ENCODE measurements at regions not wholly inside any gene's neighbourhood (a gene's known extent, or its start where the extent isn't known, plus 50 kb on each side); places are given as distances from the start of the nearest gene placed in this dataset.

DNA sequence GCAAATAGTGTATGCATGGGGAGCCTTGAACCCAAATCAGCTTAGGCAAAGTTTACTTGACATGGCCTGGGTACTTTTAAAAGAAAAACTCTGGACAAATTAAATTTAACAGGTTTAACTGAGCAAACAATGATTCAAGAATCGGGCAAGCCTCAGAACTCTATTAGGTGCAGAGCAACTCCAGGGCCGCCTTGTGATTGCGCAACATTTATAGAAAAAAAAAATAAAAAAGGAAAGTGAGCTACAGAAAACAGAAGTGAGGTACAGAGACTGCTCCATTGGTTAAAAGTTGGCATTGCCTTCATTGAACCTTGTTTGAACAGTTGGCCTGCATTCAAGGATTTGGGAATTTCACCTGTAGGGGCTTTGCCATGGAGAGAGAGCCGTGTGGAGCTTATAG is 421.0 kb upstream of the TSHZ3 start:
- H3K4me1 Mint-ChIP-seq, result no peaks in the 10 kb centered on the region
- no peak overlapping the region for H3K27ac Mint-ChIP-seq
- H3K4me3 Mint-ChIP-seq, result no peak overlapping the region
- DNase-seq, result no peak
- H3K9me3 Mint-ChIP-seq, result no peaks in the 10 kb centered on the region
- no peaks in the 10 kb centered on the region for H3K36me3 Mint-ChIP-seq
- peaks cover 9% of the 10 kb centered on the region for H3K27me3 Mint-ChIP-seq

DNA sequence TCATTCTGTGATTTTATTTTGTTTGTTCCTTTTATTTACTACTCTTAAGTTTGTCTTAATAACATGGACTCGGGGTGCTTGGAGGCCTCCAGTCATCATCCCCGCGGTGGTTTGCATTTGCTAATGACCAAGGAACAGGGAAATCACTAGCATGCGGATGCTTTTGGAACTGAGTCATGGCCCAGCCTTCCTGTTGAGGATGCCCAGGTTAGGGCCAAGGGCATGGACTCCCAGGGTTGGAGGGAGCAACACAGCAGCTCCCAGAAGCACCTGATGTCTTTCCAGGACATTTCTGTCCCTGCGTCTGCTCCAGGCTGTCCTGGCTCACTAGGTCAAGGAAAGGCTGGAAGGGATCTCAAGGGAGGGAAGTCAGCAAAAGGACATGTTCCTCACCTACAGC is 423.7 kb upstream of the TSHZ3 start:
- Mint-ChIP-seq H3K36me3 (no peaks in the 10 kb centered on the region), H3K4me1 (no peaks in the 10 kb centered on the region), H3K27ac (no peak overlapping the region), H3K9me3 (no peaks in the 10 kb centered on the region), H3K27me3 (peaks cover 3% of the 10 kb centered on the region), H3K4me3 (no peak overlapping the region)
- DNase-seq, result no peak

DNA sequence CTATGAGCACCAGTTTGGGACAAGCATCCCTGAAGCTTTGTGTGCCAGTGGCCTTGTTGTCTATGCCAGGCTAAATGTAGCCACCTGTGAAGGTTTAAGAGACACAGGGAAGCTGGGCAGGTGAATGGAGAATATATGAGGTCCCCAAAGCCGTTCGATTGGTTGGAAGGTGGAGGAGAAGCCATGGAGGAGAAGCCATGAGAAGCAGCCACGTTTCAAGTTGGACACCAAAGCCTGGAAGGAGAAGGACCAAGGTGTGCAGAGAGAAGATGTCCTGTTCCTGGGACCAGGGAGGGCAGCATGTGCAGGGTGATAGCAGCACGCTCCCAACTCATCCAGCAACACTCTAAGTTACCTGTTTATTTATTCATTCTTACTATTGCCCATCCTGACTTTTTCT is 432.3 kb upstream of the TSHZ3 start:
- Mint-ChIP-seq H3K9me3 (no peaks in the 10 kb centered on the region), H3K4me1 (no peaks in the 10 kb centered on the region), H3K27me3 (no peaks in the 10 kb centered on the region), H3K4me3 (no peak overlapping the region), H3K27ac (no peak overlapping the region), H3K36me3 (no peaks in the 10 kb centered on the region)
- DNase-seq, result no peak

DNA sequence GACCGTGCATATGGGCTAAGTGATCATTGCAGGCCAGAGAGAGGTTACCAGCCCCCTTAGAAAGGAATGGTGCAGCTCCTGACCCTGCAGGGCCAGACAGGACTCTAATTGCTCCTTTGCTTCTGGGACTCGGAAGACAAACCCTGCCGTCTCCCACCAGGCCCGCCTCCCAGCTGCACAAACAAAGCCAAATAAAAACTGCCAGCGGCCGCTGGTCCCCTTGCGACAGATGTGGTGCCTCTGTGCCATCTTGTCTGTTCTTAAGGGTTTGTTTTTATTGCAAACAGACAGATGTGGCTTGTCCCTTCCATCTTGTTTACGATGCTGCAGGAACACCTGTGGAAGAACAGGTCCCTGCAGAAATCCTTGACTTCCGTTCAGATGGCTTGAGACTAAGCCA is 434.4 kb upstream of the TSHZ3 start:
- no peaks in the 10 kb centered on the region for H3K4me1 Mint-ChIP-seq

DNA sequence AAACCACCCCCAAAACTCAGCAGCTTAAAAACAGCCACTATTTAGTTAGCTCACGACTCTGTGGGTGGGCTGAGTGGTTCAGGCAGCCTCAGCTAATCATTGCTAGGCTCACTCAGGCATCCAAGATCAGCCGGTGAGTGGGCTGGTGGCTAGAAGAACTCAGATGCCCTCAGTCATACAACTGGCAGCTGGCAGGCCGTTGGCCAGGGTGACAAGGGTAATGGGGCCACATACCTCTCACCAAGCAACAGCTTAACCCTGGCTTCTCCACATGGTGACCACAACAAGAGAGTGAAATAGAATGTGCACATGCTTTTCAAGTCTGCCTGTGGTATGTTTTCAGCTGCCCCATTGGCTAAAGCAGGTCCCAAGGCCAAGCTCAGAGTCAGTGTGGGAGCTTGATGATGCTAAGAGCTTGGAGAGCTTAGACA is 435.4 kb upstream of the TSHZ3 start:
- Mint-ChIP-seq H3K36me3 (no peaks in the 10 kb centered on the region), H3K27ac (no peak overlapping the region), H3K27me3 (peaks cover 8% of the 10 kb centered on the region), H3K4me1 (no peaks in the 10 kb centered on the region), H3K4me3 (no peak overlapping the region), H3K9me3 (peaks cover 2% of the 10 kb centered on the region)
- no peak for DNase-seq

More for the DNA sequence above, 434.4 kb upstream of the TSHZ3 start:
- peaks cover 4% of the 10 kb centered on the region for H3K27me3 Mint-ChIP-seq
- H3K27ac Mint-ChIP-seq, result no peak overlapping the region
- H3K9me3 Mint-ChIP-seq, result no peaks in the 10 kb centered on the region
- H3K36me3 Mint-ChIP-seq, result no peaks in the 10 kb centered on the region
- no peak overlapping the region for H3K4me3 Mint-ChIP-seq
- no peak for DNase-seq

DNA sequence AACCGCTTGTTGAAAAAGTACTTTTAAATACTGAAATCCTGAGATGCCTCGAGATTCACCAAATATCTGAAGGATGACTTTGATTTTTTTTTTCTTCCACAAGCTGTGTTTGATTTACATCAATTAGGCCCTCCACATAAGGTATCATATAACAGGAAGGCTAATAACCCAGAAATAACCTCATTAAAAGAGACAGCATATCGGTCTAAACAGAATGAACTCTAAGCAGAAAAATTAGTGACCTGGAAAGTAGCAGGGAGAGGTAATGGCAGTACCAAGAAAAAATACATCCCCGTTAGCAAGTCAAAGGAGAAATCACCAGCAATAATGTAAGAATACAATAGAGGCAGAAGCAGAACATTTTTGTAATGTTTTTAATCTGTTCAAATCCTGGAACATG is 452.4 kb upstream of the TSHZ3 start:
- no peak for DNase-seq
- no peaks in the 10 kb centered on the region for H3K36me3 Mint-ChIP-seq
- peaks cover 5% of the 10 kb centered on the region for H3K9me3 Mint-ChIP-seq
- peaks cover 9% of the 10 kb centered on the region for H3K27me3 Mint-ChIP-seq
- no peak overlapping the region for H3K27ac Mint-ChIP-seq
- H3K4me3 Mint-ChIP-seq, result no peak overlapping the region
- no peaks in the 10 kb centered on the region for H3K4me1 Mint-ChIP-seq

DNA sequence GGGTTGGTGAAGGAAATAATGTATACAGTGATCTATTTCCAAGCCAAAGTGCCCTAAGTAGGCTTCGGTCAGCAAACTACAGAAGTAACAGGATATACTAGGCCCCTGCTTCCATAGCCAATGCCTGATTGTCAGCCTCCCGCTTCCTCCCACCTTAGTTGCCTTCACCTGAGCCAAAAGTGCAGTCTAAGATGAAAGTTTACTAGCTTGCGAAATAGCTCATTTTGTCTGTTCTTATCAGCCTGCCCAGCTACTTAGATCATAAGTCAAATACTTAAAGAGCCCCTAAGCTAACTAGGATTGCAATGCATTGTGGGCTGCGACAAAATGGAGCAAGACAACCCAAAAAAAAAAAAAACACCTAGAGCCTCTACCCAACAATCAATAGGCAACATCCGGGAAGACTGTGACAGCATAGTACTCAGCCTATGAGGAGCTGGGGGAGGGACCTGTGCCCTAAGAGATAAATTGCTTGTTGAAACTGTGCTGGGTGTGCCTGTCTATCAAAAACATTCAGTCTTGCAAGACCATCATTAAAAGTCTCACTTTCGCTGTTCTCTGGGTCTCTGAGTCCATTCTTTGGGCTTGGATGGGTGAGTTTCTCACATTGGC is 454.7 kb upstream of the TSHZ3 start:
- no peaks in the 10 kb centered on the region for H3K36me3 Mint-ChIP-seq
- no peak for DNase-seq
- H3K27me3 Mint-ChIP-seq, result peaks cover 5% of the 10 kb centered on the region
- H3K4me1 Mint-ChIP-seq, result no peaks in the 10 kb centered on the region
- H3K27ac Mint-ChIP-seq, result no peak overlapping the region
- H3K4me3 Mint-ChIP-seq, result no peak overlapping the region
- no peaks in the 10 kb centered on the region for H3K9me3 Mint-ChIP-seq

DNA sequence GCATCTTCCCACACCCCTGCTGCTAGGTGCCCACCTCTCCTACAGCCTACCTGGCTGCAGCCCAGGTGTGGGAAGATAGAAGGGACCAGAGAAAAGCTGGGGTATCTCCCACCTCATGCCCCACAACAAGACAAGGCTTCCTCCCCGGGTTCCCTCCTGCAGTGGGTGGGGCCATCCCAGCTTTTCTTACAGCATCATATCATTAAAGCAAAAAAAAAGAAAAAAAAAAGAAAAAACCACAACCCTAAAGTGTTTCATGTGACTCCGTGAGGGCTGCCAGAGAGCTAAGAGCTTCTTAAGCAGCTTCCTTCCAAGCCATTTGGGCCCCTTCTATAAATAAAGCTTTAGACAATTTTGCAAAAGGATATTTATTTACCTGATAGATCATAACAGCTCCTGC is 455.4 kb upstream of the TSHZ3 start:
- Mint-ChIP-seq H3K27ac (no peak overlapping the region), H3K9me3 (no peaks in the 10 kb centered on the region), H3K36me3 (no peaks in the 10 kb centered on the region), H3K4me3 (no peak overlapping the region), H3K27me3 (peaks cover 5% of the 10 kb centered on the region), H3K4me1 (no peaks in the 10 kb centered on the region)
- DNase-seq, result no peak

DNA sequence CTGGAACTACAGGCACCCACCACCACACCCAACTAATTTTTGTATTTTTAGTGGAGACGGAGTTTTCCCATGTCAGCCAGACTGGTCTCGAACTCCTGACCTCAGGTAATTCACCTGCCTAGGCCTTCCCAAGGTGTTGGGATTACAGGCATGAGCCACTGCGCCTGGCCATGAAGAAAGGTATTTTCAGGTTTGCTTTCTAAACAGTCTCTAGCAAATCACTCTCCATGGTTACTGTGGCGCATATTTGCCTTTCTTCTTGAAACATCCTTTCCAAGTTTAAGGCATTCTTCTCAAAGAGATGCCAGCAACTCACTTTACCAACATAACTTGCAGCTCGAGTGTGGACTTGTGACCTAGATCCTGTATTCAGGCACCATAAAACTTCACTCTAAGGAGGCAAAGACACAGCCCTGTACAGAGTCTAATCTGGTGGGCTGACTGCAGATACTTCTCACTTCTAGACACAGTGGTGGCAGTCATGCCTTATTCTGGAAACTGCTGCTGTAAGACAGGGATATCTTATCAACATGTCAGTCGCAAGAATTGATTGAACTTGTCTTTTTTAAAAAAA is 461.4 kb upstream of the TSHZ3 start:
- H3K9me3 Mint-ChIP-seq, result no peaks in the 10 kb centered on the region
- no peaks in the 10 kb centered on the region for H3K4me1 Mint-ChIP-seq
- no peak overlapping the region for H3K27ac Mint-ChIP-seq
- no peak overlapping the region for H3K4me3 Mint-ChIP-seq
- no peak for DNase-seq
- H3K27me3 Mint-ChIP-seq, result no peaks in the 10 kb centered on the region
- no peaks in the 10 kb centered on the region for H3K36me3 Mint-ChIP-seq

DNA sequence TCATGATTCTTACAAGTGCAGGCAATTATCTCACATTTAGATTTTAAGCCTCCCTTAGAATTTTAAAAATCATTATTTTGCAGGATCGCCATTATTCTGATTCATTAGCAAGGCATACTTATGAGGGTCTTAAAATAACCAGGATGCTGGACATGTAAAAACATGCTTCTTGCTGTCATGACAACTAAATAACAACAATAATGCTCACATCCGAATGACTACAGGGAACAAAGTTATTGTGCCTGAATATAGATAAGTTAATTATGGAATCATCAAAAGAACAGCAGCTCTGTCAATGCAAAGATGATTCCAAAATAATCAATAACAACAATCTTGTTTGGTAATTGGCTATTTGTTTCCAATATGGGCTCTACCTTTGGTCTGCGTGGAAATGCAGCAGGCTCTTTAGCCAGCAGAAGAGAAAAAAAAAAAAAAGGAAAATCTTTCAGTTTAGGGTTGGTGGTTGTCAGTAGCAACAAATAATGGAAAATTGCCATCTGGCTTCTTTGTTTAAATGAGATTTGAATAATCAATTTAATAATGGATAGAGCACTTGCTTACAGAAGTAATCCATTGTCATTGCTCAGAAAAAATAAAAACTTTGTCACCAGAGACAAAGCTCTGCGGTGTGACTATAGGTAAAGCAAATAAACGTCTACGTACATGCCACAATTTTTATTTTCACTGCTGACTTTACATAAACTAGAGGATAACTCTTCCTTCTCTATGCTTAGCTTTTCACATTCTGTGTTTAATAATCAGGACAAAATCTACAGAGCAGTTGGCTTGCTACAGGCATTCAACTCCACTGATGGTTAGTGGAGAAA is 468.9 kb upstream of the TSHZ3 start:
- no peaks in the 10 kb centered on the region for H3K4me1 Mint-ChIP-seq
- no peaks in the 10 kb centered on the region for H3K36me3 Mint-ChIP-seq
- H3K9me3 Mint-ChIP-seq, result no peaks in the 10 kb centered on the region
- no peak for DNase-seq
- H3K27ac Mint-ChIP-seq, result no peak overlapping the region
- no peaks in the 10 kb centered on the region for H3K27me3 Mint-ChIP-seq
- H3K4me3 Mint-ChIP-seq, result no peak overlapping the region

DNA sequence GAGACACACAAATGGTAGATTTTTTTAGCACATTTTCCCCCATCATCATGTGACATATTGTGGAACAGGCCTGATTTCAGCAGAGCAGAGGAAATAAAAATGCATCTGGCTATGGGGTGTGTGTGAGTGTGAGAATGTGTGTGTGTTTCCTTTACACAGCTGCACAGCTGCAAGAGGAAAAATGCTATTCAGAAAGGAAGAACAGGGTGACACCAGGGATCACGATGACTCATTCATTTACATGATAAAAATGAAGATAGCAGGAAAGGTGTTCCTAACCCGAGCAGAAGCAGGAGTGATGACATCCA is 469.5 kb upstream of the TSHZ3 start:
- no peak overlapping the region for H3K27ac Mint-ChIP-seq
- no peak overlapping the region for H3K4me3 Mint-ChIP-seq
- no peak for DNase-seq
- no peaks in the 10 kb centered on the region for H3K27me3 Mint-ChIP-seq
- H3K9me3 Mint-ChIP-seq, result no peaks in the 10 kb centered on the region
- no peaks in the 10 kb centered on the region for H3K36me3 Mint-ChIP-seq
- no peaks in the 10 kb centered on the region for H3K4me1 Mint-ChIP-seq

DNA sequence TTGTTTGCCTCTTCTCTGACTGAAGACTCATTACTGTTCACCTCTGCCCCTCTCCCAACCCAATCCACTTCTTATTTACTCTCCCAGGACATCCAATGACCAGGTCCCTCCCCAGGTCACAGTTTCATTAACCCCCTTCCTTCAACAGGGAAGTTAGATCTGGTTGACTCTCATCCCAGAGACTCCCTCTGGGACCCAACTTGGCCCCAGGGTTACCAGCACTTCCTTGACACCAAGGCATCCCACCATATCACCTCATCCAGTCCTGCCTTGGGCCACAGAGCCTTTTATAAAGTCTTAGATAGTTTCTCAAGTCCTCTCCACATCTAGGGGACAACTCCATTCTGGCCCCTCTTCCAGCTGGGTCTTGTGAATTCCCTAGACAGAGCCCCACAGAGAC is 470.6 kb upstream of the TSHZ3 start:
- Mint-ChIP-seq H3K27me3 (no peaks in the 10 kb centered on the region), H3K36me3 (no peaks in the 10 kb centered on the region), H3K4me3 (no peak overlapping the region), H3K27ac (no peak overlapping the region), H3K4me1 (no peaks in the 10 kb centered on the region), H3K9me3 (no peaks in the 10 kb centered on the region)
- no peak for DNase-seq

DNA sequence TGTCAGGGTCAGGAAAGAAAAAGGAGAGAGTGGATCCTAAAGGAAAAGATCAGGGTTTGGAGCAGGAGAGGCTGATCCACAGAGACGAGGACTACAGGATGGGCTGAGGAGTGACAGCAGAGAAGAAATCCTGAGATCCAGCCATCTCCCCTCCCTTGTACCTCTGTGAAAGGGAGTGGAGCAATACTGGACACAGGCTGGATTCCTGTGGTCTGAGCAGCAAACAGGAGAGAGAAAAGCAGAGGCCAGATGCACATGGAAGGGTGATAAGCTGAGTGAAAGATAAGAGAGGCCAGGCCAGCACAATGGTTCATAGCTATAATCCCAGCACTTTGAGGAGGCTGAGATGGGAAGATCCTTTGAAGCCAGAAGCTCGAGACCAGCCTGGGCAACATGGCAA is 472.1 kb upstream of the TSHZ3 start:
- H3K27ac Mint-ChIP-seq, result no peak overlapping the region
- H3K36me3 Mint-ChIP-seq, result no peaks in the 10 kb centered on the region
- no peaks in the 10 kb centered on the region for H3K4me1 Mint-ChIP-seq
- no peaks in the 10 kb centered on the region for H3K27me3 Mint-ChIP-seq
- DNase-seq, result no peak
- no peak overlapping the region for H3K4me3 Mint-ChIP-seq
- H3K9me3 Mint-ChIP-seq, result no peaks in the 10 kb centered on the region

DNA sequence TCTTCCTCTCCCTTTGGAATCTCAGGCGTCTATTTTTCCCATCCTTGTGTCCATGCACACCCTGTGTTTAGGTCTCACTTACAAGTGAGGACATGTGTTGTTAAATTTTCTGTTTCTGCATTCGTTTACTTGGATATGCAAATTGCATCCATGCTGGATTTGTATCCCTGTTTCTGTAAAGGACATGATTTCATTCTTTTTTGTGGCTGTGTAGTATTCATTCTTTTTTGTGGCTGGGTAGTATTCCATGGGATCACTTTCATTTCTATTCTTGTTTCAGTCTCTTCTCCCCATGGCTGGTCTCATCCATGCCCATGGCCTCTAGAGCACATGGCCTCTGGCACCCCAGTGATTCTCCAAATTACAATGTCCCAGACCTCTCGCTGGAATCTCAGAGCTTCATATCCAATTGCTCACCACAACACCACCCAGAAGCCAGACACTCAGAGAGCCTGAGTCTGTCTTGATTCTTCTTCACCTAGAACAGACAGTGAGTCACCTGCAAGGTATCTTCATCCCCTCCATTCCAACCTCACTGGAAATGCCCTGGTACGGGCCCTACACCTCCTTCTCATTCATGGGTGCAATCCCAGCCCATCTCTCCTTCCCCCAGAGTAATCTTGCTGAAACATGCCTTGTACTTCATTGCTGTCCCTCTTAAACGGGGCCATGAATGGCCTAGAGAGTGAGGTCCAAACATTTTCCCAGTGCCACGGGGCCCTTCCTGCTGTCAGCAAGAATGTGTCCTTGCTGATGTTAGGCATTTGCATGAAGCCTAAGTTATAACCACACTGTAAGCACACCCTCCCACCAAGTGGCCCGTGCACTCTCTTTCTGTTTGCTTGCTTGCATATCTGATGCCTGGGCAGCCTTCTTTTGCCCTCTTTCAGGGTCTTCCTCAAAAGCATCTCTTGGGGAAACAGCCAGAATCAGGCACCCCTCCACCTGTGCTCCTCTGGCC is 476.2 kb upstream of the TSHZ3 start:
- Mint-ChIP-seq H3K27me3 (no peaks in the 10 kb centered on the region), H3K4me3 (no peak overlapping the region), H3K4me1 (no peaks in the 10 kb centered on the region), H3K9me3 (no peaks in the 10 kb centered on the region), H3K27ac (no peak overlapping the region), H3K36me3 (no peaks in the 10 kb centered on the region)
- DNase-seq, result no peak

DNA sequence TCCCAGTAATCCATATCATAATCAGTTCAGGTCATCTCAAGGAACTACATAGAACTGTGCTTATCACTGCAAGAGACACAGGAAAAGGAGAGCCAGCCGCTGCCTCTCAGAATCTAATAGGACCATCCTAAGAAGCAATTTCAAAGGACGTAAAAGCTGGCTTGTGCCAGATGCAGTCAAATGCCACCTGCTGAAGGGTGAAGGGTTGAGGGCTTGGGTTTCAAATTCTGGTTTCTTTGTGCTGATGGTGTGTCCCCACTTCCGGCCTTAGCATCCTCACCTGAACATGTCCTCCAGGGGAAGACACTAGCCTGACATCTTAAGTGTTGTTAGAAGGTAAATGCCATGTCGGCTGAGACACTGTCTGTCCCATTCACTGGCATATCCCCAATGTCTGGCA is 477.1 kb upstream of the TSHZ3 start:
- H3K36me3 Mint-ChIP-seq, result no peaks in the 10 kb centered on the region
- no peaks in the 10 kb centered on the region for H3K4me1 Mint-ChIP-seq
- no peak for DNase-seq
- H3K27me3 Mint-ChIP-seq, result peaks cover 3% of the 10 kb centered on the region
- no peaks in the 10 kb centered on the region for H3K9me3 Mint-ChIP-seq
- no peak overlapping the region for H3K27ac Mint-ChIP-seq
- H3K4me3 Mint-ChIP-seq, result no peak overlapping the region
